COLO829 (cell line): ENCODE measurements at regions not wholly inside any gene's neighbourhood (a gene's known extent, or its start where the extent isn't known, plus 50 kb on each side); places are given as distances from the start of the nearest gene placed in this dataset.
"Not testable (repeated sequence)": the region's sequence is repeated elsewhere in the genome, so short reads cannot be mapped to it uniquely, and the experiment has no call there.

Experiments used
- DNase-seq: peaks from one replicate; pipeline ENCODE4 v3.0.0; 2012; ENCODE audit warnings: low spot score

GRCh38 chr7:3094701-3095445 lies 51.2 kb upstream of the CARD11 start:
- DNase-seq, result no peak

- DNase-seq, result no peak
Measured at GRCh38 chr7:3097734-3098133, 54.1 kb upstream of the CARD11 start.

DNA sequence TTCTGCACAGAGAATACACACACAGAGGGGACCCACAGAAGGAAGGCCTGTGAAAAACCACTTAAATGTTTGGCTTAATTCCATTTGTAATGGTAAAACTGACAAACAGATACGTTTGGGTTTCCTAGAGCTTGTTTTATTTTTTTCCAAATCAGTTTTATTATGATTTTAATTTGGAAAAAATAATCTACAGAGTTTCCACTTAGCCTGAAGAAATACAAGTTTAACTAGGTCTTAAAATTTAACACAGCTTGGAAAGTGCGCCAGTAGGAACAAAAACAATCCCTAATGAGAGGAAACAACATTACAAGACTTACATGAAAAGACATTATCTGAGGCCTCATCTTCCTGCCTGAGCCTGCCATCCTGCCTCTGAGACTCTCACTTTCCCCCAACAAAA lies 58.5 kb upstream of the CARD11 start:
- DNase-seq, result no peak

- no peak for DNase-seq
Measured at GRCh38 chr7:3103614-3104398, 60.1 kb upstream of the CARD11 start.

DNA sequence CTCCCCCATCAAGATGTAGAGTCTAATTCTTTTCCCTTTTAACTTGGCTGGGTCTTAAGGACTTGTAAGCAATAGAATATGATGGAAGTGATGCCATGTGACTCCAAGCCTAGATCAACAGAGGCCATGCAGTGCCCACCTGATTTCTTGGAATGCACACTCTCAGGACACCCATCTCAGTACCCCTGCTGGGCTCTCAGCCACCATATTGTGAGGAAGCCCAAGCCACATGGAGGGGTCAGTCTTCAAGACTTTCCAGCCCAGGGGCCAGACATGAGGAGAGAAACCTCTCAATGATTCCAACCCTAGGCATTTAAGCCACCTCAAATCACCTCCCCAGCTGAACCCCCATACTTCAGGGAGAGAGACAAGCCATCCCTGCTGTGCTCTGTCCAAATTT lies 62.2 kb upstream of the CARD11 start:
- DNase-seq, result no peak

DNA sequence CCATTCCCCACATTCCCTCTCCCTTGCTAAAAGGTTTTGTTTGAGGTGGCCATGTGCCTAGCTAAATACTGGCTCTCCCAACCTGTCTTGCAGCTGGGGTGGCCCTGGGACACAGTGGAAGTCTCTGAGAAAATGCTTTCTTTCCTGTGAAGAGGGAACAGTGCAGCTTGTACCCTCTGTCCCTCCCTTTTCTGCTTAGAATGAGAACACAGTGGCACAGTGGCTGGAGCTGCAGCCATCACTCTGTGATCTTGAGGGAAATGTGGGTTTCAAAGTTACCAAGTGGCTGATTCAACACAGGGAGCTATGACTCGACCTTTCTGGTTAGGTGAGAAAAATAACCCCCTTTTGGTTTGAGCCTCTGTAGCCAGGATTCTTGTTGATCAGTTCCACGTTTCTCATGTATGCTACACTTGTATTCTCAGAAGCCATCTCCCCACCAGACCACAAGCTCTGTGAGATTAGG lies 62.7 kb upstream of the CARD11 start:
- no peak for DNase-seq

- DNase-seq, result no peak
Measured at GRCh38 chr7:3107228-3107763, 63.6 kb upstream of the CARD11 start.

DNA sequence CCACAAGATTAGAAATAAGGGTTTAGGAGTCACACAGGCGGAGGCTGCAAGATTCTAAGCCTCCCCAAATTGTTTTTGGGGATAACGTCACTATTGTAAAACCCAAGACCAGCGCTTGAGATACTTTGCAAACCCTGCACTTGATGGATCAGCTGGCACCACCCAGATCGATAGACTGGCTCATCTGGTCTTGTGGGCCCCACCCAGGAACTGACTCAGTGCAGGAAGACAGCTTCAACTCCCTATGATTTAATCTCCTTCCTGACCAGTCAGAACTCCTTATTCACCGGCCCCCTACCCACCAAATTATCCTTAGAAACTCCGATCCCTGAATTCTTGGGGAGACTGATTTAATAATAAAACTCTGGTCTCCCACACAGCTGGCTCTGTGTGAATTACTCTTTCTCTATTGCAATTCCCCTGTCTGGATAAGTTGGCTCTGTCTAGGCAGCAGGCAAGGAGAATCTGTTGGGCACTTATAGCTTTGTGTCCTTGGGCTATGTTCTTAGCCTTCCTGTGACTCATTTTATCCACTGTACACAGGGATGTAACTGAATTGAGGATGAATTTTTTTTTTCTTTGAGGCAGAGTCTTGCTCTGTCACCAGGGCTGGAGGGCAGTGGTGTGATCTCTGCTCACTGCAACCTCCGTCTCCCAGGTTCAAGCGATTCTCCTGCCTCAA lies 64.4 kb upstream of the CARD11 start:
- no peak for DNase-seq

- no peak for DNase-seq
Measured at GRCh38 chr7:3109311-3109915, 65.7 kb upstream of the CARD11 start.

- no peak for DNase-seq
Measured at GRCh38 chr7:3112479-3113134, 68.9 kb upstream of the CARD11 start.

DNA sequence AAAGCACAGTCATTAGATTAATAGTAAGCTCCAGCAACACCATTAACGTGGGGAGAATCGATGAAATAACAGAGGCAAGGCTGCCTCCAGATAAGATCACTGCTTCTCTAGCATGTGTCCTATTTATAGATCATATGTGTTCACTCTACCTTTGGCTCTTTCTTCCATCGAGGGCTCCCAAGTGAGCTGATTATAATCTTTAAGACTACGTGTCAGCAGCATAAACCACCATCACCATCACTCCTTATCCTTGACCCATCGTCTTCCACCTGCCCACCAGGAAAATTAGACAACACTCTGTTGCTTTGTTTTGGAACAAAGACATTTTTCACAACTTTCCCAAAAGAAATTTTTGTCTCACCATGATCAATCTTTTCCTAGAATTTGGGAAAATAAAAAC lies 71.2 kb upstream of the CARD11 start:
- DNase-seq, result no peak

- no peak for DNase-seq
Measured at GRCh38 chr7:3117081-3117480, 73.4 kb upstream of the CARD11 start.

- no peak for DNase-seq
Measured at GRCh38 chr7:3117488-3118231, 74.0 kb upstream of the CARD11 start.

DNA sequence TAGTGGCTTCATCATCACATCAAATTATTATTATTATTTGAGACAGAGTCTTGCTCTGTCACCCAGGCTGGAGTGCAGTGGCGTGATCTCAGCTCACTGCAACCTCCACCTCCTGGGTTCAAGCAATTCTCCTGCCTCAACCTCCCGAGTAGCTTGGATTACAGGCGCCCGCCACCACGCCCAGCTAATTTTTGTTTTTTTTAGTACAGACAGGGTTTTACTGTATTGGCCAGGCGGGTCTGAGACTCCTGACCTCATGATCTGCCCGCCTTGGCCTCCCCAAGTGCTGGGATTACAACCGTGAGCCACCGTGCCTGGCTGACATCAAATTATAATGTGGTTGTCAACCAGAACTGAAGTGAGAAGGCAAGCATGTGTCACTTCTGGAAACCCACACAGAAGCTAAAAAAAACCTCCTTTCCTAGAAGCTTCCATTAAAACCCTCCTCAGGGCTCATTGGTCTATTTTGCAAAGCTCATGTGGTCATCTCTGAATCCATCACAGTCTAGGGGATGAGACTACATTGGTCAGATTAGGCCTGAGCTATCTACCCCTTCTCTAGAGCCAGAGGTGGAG lies 75.8 kb upstream of the CARD11 start:
- not testable (repeated sequence) for DNase-seq

DNA sequence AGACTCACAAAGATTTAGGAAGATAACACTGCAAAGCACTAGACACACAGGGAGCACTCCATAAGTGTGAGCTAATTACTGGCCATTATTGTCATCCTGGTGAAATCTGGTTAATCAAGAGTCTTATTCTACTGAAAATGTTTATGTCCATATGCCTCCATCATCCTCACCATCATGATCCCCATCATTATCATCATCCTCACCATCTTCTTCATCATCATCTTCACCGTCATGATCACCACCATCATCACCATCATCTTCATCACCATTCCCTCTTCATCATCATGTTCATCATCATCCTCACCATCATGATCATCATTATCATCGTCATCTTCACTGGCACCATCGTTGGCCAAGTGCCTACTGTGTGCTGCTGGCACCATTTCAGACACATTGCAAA lies 76.3 kb upstream of the CARD11 start:
- no peak for DNase-seq

DNA sequence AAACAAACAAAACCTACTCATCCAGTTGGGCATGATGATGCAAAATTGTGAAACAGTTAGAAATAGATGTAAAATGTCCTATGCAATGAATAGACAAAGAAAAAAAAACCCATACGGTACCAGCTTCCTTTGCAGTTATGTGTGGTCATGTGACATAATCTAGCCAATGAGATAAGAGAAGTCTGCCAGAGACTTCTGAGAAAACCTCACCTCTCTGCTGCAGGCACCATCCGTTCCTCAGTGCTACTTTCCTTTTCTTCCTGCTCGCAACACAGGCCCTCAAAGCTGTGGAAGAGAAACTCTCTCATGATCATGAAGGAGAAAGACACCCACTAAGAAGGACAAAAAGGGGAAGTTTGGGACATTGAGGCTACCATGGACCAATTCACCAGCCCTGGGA lies 76.8 kb upstream of the CARD11 start:
- DNase-seq, result no peak

DNA sequence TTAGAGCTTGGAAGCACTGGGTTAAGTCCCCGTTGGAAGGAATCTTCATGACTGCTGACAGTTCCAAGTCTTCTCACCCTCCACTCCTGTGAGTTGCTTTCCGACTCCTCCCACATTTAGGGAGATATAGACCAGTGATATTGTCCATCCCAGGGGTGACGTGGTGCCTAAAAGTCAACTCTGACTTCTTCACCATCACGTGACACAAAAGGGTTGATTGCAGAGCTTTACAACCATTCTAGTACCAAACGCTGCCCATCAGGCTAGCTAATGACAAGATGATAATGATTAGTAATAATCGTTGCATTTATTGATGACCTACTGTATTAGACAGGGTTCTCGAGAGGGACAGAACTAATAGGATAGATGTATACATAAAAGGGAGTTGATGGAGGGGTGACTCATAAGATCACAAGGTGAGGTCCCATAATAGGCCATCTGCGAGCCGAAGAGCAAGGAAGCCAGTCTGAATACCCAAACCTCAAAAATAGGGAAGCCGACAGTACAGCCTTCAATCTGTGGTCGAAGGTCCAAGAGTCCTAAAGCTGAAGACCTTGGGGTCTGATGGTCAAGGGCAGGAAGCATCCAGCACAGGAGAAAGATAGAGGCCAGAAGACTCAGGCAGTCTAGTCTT lies 85.3 kb upstream of the CARD11 start:
- no peak for DNase-seq

DNA sequence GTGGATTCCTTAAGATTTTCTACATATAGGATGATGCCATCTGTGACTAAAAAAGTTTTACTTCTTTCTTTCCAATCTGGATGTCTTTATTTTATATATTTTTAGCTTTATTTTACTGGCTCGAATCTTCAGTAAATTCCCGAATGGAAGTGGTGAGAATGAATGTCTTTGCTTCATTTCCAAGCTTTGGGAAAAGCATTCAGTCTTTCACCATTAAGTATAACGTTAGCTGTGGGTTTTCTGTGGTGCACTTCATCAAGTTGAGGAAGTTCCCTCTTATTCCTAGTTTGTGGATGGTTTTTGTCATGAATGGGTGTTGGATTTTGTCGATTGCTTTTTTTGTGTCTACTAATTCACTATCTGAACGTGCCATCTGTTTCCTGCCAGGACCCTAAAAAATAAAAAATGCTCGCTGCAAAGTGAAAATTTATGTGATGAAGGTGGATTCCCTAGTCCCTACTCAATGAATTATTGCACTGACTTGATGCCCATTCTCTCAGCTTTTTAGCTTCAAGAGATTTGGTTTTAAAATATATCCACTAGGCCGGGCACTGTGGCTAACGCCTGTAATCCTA lies 90.2 kb upstream of the CARD11 start:
- DNase-seq, result no peak

DNA sequence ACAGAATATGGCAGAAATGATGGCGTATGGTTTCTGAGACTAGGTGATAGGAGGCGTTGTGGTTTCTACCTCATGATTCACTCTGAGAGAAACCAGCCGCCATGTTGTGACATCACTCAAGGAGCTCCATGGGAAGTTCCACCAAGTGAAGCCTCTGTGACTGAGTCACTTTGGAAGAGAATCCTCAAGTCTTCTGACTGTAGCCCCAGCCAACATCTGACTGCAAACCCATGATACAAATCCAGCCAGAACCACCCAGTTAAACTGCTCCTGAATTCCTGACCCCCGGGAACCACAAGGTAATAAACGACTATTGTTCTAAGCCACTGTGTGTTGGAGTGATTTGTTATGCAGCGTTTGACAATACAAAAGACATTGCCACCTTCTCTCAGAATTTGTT lies 91.1 kb upstream of the CARD11 start:
- no peak for DNase-seq

GRCh38 chr7:3135626-3136025 lies 92.0 kb upstream of the CARD11 start:
- no peak for DNase-seq
